ENCODE measurements at regions not wholly inside any gene's neighbourhood (a gene's known extent, or its start where the extent isn't known, plus 50 kb on each side); places are given as distances from the start of the nearest gene placed in this dataset.
"Not testable (repeated sequence)": the region's sequence is repeated elsewhere in the genome, so short reads cannot be mapped to it uniquely, and the experiment has no call there.

- no peak for DNase-seq
These were observed 167.9 kb upstream of the SYNCRIP start for GRCh38 chr6:85810558-85810957.

GRCh38 chr6:85803721-85804120 is 161.0 kb upstream of the SYNCRIP start:
- no peak for DNase-seq

- DNase-seq, result no peak
These were observed 159.5 kb upstream of the SYNCRIP start for GRCh38 chr6:85802162-85802561.

GRCh38 chr6:85798931-85799652 is 156.4 kb upstream of the SYNCRIP start:
- no peak for DNase-seq

- no peak for DNase-seq
These were observed 155.3 kb upstream of the SYNCRIP start for GRCh38 chr6:85797993-85798392.

GRCh38 chr6:85795945-85796344 is 153.3 kb upstream of the SYNCRIP start:
- DNase-seq, result no peak

GRCh38 chr6:85792254-85792653 is 149.6 kb upstream of the SYNCRIP start:
- no peak for DNase-seq

GRCh38 chr6:85775883-85776282 is 133.2 kb upstream of the SYNCRIP start:
- no peak for DNase-seq

- DNase-seq, result no peak
These were observed 130.0 kb upstream of the SYNCRIP start for GRCh38 chr6:85772641-85773040.

GRCh38 chr6:85771925-85772430 is 129.3 kb upstream of the SYNCRIP start:
- no peak for DNase-seq

- DNase-seq, result no peak
These were observed 128.8 kb upstream of the SYNCRIP start for GRCh38 chr6:85771455-85771854.

GRCh38 chr6:85764844-85765243 is 122.2 kb upstream of the SYNCRIP start:
- DNase-seq, result no peak

GRCh38 chr6:85756982-85757381 is 114.3 kb upstream of the SYNCRIP start:
- DNase-seq, result no peak

GRCh38 chr6:85754894-85755293 is 112.2 kb upstream of the SYNCRIP start:
- DNase-seq, result no peak

GRCh38 chr6:85752602-85753001 is 109.9 kb upstream of the SYNCRIP start:
- no peak for DNase-seq

GRCh38 chr6:85751374-85752055 is 108.8 kb upstream of the SYNCRIP start:
- no peak for DNase-seq

GRCh38 chr6:85750146-85750545 is 107.5 kb upstream of the SYNCRIP start:
- not testable (repeated sequence) for DNase-seq

GRCh38 chr6:85749236-85749635 is 106.5 kb upstream of the SYNCRIP start:
- DNase-seq, result no peak

- DNase-seq, result no peak
These were observed 105.0 kb upstream of the SYNCRIP start for GRCh38 chr6:85747666-85748065.

GRCh38 chr6:85747093-85747492 is 104.4 kb upstream of the SYNCRIP start:
- no peak for DNase-seq

- no peak for DNase-seq
These were observed 101.8 kb upstream of the SYNCRIP start for GRCh38 chr6:85744433-85744970.

GRCh38 chr6:85726206-85726605 is 83.5 kb upstream of the SYNCRIP start:
- DNase-seq, result no peak

GRCh38 chr6:85715797-85716196 is 73.1 kb upstream of the SYNCRIP start:
- no peak for DNase-seq

GRCh38 chr6:85714893-85715530 is 72.3 kb upstream of the SYNCRIP start:
- DNase-seq, result no peak
